ENCODE measurements at regions not wholly inside any gene's neighbourhood (a gene's known extent, or its start where the extent isn't known, plus 50 kb on each side); places are given as distances from the start of the nearest gene placed in this dataset.
"Not testable (repeated sequence)": the region's sequence is repeated elsewhere in the genome, so short reads cannot be mapped to it uniquely, and the experiment has no call there.

DNA sequence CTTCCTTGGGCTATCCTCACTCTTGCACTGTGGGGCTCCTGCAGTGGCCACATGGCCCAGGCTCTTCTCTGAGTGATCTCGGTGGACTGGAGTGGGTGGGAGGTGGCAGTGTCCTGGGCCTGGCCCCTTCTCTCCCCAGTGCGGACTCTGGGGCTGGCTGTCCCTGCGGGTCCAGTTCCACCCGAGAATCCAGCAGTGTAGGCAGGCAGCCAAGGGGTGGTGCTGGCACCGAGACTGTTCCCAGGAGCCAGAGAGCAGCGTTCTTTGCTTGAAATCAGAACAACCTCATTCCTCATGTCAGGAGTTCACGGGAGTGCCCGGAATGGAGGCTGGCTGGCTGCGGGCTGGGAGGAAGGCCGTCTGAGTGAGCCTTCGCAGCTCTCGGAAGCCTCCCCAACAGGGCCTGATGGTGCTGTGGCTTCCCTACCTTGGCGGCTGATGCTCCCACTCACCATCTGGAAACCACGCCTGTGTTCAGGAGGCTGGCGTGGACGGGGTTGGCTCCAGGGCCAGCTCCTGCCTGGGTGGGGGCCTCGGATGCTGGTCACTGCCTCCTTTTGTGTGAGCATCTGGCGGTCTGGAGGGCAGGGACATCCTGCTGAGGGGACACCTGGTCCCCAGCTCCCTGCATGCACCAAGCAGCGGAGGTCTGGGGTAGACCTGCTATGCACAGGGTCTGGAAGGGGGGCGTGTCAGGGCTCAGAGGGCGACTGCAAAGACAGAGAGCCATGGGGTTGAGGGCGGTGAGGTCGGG is 238.9 kb downstream of the TMEM121 start:
- H3K9me3 ChIP-seq, POLR2A ChIA-PET: not testable (repeated sequence)

DNA sequence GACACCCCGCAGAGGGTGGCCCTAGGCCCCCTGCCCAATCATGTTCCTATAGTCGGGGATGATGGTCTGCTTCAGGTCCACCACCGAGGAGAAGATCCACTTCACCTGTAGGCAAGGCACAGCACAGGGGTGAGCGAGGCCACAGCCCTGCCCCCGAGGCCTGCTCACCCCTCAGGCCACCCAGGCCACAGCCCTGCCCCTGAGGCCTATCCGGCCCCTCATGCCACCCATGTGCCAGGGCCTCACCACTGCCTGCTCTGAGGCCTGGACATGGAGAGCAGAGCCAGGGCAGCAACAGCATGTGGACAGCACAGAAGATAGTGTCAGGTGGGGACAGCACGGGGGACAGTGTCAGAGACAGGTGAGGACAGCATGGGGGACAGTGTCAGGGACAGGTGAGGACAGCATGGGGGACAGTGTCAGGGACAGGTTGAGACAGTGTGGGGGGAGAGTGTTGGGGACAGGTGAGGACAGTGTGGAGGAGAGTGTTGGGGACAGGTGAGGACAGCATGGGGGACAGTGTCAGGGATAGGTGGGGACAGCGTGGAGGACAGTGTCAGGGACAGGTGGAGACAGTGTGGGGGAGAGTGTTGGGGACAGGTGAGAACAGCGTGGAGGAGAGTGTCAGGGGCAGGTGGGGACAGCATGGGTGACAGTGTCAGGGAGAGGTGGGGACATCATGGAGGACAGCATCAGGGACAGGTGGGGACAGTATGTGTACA is 239.7 kb downstream of the TMEM121 start:
- Mint-ChIP-seq H3K4me3 (ENCODE audit: unreplicated experiment) (no peak overlapping the region), H3K4me1 (ENCODE audit: low read depth, unreplicated experiment) (no peaks in the 10 kb centered on the region), H3K27me3 (ENCODE audit: insufficient read depth, unreplicated experiment) (peaks cover 24% of the 10 kb centered on the region), H3K27ac (ENCODE audit: unreplicated experiment) (no peak overlapping the region), H3K36me3 (ENCODE audit: insufficient read depth, unreplicated experiment) (peaks cover 5% of the 10 kb centered on the region), H3K9me3 (ENCODE audit: unreplicated experiment) (no peaks in the 10 kb centered on the region)
- no TSS peak for BruUV-seq (replicated peaks)
- H3K4me3 ChIP-seq (ENCODE audit: low read depth, low read length), result no peak overlapping the region
- DNase-seq, result no peak
- H3K27me3 ChIP-seq (replicated peaks; ENCODE audit: control insufficient read depth, insufficient read depth, low read length), result no peaks in the 10 kb centered on the region
- intact Hi-C loops (cut with micrococcal nuclease; ENCODE audit: unreplicated experiment), result no loop called here
- POLR2A ChIA-PET, result no interaction called here
- H3K4me1 ChIP-seq, result no peaks in the 10 kb centered on the region
- no peaks in the 10 kb centered on the region for H3K9me3 ChIP-seq
- CTCF ChIA-PET, result no interaction called here
- H3K36me3 ChIP-seq (ENCODE audit: control insufficient read depth, insufficient read depth, low read length), result no peaks in the 10 kb centered on the region
- TF ChIP-seq, protein P1, sequence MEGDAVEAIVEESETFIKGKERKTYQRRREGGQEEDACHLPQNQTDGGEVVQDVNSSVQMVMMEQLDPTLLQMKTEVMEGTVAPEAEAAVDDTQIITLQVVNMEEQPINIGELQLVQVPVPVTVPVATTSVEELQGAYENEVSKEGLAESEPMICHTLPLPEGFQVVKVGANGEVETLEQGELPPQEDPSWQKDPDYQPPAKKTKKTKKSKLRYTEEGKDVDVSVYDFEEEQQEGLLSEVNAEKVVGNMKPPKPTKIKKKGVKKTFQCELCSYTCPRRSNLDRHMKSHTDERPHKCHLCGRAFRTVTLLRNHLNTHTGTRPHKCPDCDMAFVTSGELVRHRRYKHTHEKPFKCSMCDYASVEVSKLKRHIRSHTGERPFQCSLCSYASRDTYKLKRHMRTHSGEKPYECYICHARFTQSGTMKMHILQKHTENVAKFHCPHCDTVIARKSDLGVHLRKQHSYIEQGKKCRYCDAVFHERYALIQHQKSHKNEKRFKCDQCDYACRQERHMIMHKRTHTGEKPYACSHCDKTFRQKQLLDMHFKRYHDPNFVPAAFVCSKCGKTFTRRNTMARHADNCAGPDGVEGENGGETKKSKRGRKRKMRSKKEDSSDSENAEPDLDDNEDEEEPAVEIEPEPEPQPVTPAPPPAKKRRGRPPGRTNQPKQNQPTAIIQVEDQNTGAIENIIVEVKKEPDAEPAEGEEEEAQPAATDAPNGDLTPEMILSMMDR (IDR thresholded peaks at IDR 0.05; ENCODE audit: insufficient read depth in 1 of 2, low read depth in 1 of 2, low read length in 1 of 2, severe bottlenecking in 1 of 2, unreplicated experiment in 1 of 2), result no peak

More for the DNA sequence above, 238.9 kb downstream of the TMEM121 start:
- CTCF ChIA-PET; H3K4me3 Mint-ChIP-seq (ENCODE audit: unreplicated experiment); intact Hi-C loops (cut with micrococcal nuclease; ENCODE audit: unreplicated experiment); H3K36me3 ChIP-seq (ENCODE audit: control insufficient read depth, insufficient read depth, low read length); H3K4me3 ChIP-seq (ENCODE audit: low read depth, low read length); H3K4me1 Mint-ChIP-seq (ENCODE audit: low read depth, unreplicated experiment); H3K27ac Mint-ChIP-seq (ENCODE audit: unreplicated experiment); H3K9me3 Mint-ChIP-seq (ENCODE audit: unreplicated experiment); H3K4me1 ChIP-seq; H3K27me3 ChIP-seq (replicated peaks; ENCODE audit: control insufficient read depth, insufficient read depth, low read length); DNase-seq; H3K36me3 Mint-ChIP-seq (ENCODE audit: insufficient read depth, unreplicated experiment); BruUV-seq (replicated peaks): not testable (repeated sequence)
- peaks cover 24% of the 10 kb centered on the region for H3K27me3 Mint-ChIP-seq (ENCODE audit: insufficient read depth, unreplicated experiment)

DNA sequence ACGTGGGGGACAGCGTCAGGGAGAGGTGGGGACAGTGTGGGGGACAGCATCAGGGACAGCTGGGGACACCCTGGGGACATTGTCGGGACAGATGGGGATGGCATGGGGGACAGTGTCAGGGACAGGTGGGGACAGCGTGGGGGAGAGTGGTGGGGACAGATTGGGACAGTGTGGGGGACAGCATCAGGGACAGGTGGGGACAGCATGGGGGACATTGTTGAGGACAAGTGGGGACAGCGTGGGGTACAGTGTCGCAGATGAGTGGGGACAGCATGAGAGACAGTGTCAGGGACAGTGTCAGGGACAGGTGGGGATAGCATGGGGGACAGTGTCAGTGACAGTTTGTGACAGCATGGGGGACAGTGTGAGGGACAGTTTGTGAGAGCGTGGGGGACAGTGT is 240.9 kb downstream of the TMEM121 start:
- no peak for DNase-seq
- no peaks in the 10 kb centered on the region for H3K27me3 ChIP-seq (replicated peaks; ENCODE audit: control insufficient read depth, insufficient read depth, low read length)
- TF ChIP-seq, protein P1 (IDR thresholded peaks at IDR 0.05; ENCODE audit: insufficient read depth in 1 of 2, low read depth in 1 of 2, low read length in 1 of 2, severe bottlenecking in 1 of 2, unreplicated experiment in 1 of 2), result no peak
- Mint-ChIP-seq H3K36me3 (ENCODE audit: insufficient read depth, unreplicated experiment) (no peaks in the 10 kb centered on the region), H3K4me3 (ENCODE audit: unreplicated experiment) (no peak overlapping the region), H3K27ac (ENCODE audit: unreplicated experiment) (no peak overlapping the region), H3K9me3 (ENCODE audit: unreplicated experiment) (no peaks in the 10 kb centered on the region), H3K4me1 (ENCODE audit: low read depth, unreplicated experiment) (no peaks in the 10 kb centered on the region), H3K27me3 (ENCODE audit: insufficient read depth, unreplicated experiment) (peaks cover 19% of the 10 kb centered on the region)
- no peak overlapping the region for H3K4me3 ChIP-seq (ENCODE audit: low read depth, low read length)
- ChIA-PET CTCF (no interaction called here), POLR2A (no interaction called here)
- no peaks in the 10 kb centered on the region for H3K36me3 ChIP-seq (ENCODE audit: control insufficient read depth, insufficient read depth, low read length)
- no peaks in the 10 kb centered on the region for H3K4me1 ChIP-seq
- no TSS peak for BruUV-seq (replicated peaks)
- no peaks in the 10 kb centered on the region for H3K9me3 ChIP-seq
- intact Hi-C loops (cut with micrococcal nuclease; ENCODE audit: unreplicated experiment), result no loop called here

DNA sequence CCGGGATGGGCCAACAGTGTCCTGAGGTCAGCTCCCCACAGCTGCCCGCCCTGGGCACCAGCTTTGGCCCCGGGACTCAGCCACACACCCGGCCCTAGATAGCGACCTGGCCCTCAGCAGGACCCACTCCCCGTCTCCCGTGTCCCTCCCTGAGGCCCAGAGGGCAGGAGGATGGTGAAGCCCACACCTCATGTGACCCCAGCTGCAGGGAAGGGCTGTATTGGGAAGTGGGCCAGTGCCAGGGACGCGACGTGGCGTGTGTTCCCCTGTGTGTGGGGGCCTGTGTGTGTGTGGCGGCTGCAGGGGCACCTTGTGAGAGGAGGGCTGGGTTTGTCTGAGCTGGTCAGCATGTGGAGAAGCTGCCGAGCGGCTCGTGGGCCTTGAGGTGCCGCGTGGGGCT is 241.7 kb downstream of the TMEM121 start:
- H3K27ac Mint-ChIP-seq (ENCODE audit: unreplicated experiment); H3K27me3 ChIP-seq (replicated peaks; ENCODE audit: control insufficient read depth, insufficient read depth, low read length); H3K9me3 ChIP-seq; intact Hi-C loops (cut with micrococcal nuclease; ENCODE audit: unreplicated experiment); H3K4me3 ChIP-seq (ENCODE audit: low read depth, low read length); POLR2A ChIA-PET; H3K4me3 Mint-ChIP-seq (ENCODE audit: unreplicated experiment); CTCF ChIA-PET; H3K9me3 Mint-ChIP-seq (ENCODE audit: unreplicated experiment); DNase-seq; BruUV-seq (replicated peaks); H3K4me1 ChIP-seq; H3K36me3 ChIP-seq (ENCODE audit: control insufficient read depth, insufficient read depth, low read length); H3K4me1 Mint-ChIP-seq (ENCODE audit: low read depth, unreplicated experiment); H3K36me3 Mint-ChIP-seq (ENCODE audit: insufficient read depth, unreplicated experiment): not testable (repeated sequence)
- H3K27me3 Mint-ChIP-seq (ENCODE audit: insufficient read depth, unreplicated experiment), result peaks cover 20% of the 10 kb centered on the region

DNA sequence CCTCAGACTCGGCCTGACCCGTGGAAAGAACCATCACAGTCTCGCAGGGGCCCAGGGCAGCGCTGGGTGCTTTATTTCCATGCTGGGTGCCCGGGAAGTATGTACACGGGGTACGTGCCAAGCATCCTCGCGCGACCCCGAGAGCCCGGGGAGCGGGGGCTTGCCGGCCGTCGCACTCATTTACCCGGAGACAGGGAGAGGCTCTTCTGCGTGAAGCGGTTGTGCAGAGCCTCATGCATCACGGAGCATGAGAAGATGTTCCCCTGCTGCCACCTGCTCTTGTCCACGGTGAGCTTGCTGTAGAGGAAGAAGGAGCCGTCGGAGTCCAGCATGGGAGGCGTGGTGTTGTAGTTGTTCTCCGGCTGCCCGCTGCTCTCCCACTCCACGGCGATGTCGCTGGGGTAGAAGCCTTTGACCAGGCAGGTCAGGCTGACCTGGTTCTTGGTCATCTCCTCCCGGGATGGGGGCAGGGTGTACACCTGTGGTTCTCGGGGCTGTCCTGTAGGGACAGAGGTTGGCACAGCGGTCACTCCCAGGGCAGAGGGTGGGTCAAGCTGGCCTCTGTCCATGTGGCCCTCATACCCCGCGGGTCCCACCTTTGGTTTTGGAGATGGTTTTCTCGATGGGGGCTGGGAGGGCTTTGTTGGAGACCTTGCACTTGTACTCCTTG is 242.8 kb downstream of the TMEM121 start:
- DNase-seq; POLR2A ChIA-PET; H3K36me3 ChIP-seq (ENCODE audit: control insufficient read depth, insufficient read depth, low read length); H3K27me3 ChIP-seq (replicated peaks; ENCODE audit: control insufficient read depth, insufficient read depth, low read length); H3K4me1 Mint-ChIP-seq (ENCODE audit: low read depth, unreplicated experiment); H3K36me3 Mint-ChIP-seq (ENCODE audit: insufficient read depth, unreplicated experiment); H3K27ac Mint-ChIP-seq (ENCODE audit: unreplicated experiment); H3K4me3 ChIP-seq (ENCODE audit: low read depth, low read length); CTCF ChIA-PET; H3K4me3 Mint-ChIP-seq (ENCODE audit: unreplicated experiment); H3K9me3 ChIP-seq; H3K9me3 Mint-ChIP-seq (ENCODE audit: unreplicated experiment); intact Hi-C loops (cut with micrococcal nuclease; ENCODE audit: unreplicated experiment); H3K4me1 ChIP-seq; BruUV-seq (replicated peaks): not testable (repeated sequence)
- peaks cover 24% of the 10 kb centered on the region for H3K27me3 Mint-ChIP-seq (ENCODE audit: insufficient read depth, unreplicated experiment)
